ENCODE measurements at regions not wholly inside any gene's neighbourhood (a gene's known extent, or its start where the extent isn't known, plus 50 kb on each side); places are given as distances from the start of the nearest gene placed in this dataset.
A peak's percentile ranks its signal among the peaks of the same experiment; 100 is the strongest.

DNA sequence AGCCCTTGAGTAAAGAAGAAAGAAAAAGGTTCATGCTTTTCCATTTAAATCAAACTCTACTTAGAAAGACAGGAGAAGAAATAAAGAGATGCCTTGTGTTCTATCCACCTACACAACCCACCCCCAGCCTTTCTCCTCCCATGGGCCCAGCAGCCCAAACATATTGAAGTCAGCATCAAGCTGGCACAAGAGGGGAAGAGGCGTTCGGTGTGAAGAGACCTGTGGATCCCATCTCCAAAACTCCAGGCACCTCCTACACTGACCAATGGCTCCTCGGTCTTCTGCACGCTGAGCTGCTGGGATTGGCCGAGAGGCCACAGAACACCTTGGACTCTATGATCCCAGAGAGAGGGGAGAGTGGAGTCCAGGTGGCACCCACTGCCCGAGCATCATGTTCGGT lies 66.0 kb upstream of the CELF2 start:
- H3K4me3 ChIP-seq (ENCODE audit: low read depth, low read length): no peak overlapping the region
- TF ChIP-seq CTCF (IDR thresholded peaks at IDR 0.05; ENCODE audit: low read depth, low read length, missing control alignments): no peak
- no peak for DNase-seq (ENCODE audit: low read depth)

GRCh38 chr10:10952800-10953199 lies 64.9 kb upstream of the CELF2 start:
- DNase-seq (ENCODE audit: low read depth): no peak
- no peak overlapping the region for H3K4me3 ChIP-seq (ENCODE audit: low read depth, low read length)
- no peak for TF ChIP-seq CTCF (IDR thresholded peaks at IDR 0.05; ENCODE audit: low read depth, low read length, missing control alignments)

- TF ChIP-seq CTCF (IDR thresholded peaks at IDR 0.05; ENCODE audit: low read depth, low read length, missing control alignments): no peak
- DNase-seq (ENCODE audit: low read depth): no peak
- H3K4me3 ChIP-seq (ENCODE audit: low read depth, low read length): no peak overlapping the region
These were observed 60.8 kb upstream of the CELF2 start for GRCh38 chr10:10956681-10957542.

- no peak for TF ChIP-seq CTCF (IDR thresholded peaks at IDR 0.05; ENCODE audit: low read depth, low read length, missing control alignments)
- no peak for DNase-seq (ENCODE audit: low read depth)
- H3K4me3 ChIP-seq (ENCODE audit: low read depth, low read length): no peak overlapping the region
These were observed 59.6 kb upstream of the CELF2 start for GRCh38 chr10:10958041-10958440.

GRCh38 chr10:10959666-10960065 lies 58.0 kb upstream of the CELF2 start:
- no peak for TF ChIP-seq CTCF (IDR thresholded peaks at IDR 0.05; ENCODE audit: low read depth, low read length, missing control alignments)
- H3K4me3 ChIP-seq (ENCODE audit: low read depth, low read length): no peak overlapping the region
- DNase-seq (ENCODE audit: low read depth): peak; percentile 13

DNA sequence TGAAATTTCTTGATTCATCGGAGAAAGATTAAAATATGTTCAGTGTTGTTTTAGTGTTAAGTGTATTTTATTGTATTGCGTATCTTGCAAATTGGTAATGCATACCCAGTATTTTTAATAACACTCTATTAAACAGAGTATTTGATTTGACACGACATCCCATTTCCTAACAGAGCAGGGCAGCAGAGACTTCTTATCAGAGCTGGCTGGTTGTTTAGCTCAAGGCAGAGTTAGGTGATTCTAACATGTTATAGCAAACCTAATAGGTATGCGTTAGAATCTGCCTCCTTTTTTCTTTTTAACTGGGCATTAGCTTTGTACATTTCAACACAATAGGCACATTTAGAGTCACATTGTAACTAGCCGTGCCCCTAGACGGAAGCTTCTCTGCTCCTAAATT lies 57.1 kb upstream of the CELF2 start:
- H3K4me3 ChIP-seq (ENCODE audit: low read depth, low read length): no peak overlapping the region
- no peak for DNase-seq (ENCODE audit: low read depth)
- TF ChIP-seq CTCF (IDR thresholded peaks at IDR 0.05; ENCODE audit: low read depth, low read length, missing control alignments): no peak

DNA sequence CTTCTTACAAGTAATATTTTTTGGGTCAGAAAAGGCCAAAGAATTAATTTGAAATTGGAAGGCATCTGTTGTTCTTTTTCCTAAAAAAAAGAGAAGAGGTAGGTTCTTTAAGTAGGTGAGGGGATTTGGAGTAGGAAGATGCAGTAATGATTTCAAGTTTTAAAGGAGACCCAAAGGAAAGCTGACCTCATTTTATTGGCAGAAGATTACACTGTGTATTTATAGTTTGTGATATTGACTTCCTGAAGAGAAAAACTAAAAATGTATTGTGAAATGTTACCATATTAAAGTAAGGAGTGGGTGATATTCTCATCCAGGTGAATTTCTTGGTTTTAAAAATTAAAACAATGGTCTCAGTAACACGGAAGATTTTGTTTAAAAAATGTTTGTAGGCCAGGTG lies 56.6 kb upstream of the CELF2 start:
- H3K4me3 ChIP-seq (ENCODE audit: low read depth, low read length): no peak overlapping the region
- DNase-seq (ENCODE audit: low read depth): no peak
- no peak for TF ChIP-seq CTCF (IDR thresholded peaks at IDR 0.05; ENCODE audit: low read depth, low read length, missing control alignments)
